Endothelial cell (in vitro differentiated cells): ENCODE measurements at regions not wholly inside any gene's neighbourhood (a gene's known extent, or its start where the extent isn't known, plus 50 kb on each side); places are given as distances from the start of the nearest gene placed in this dataset.

ENCODE experiments used
- DNase-seq: peaks from one replicate; pipeline ENCODE4 v3.0.0; 2021; ENCODE audit warnings: low spot score
- H3K27ac Mint-ChIP-seq: one replicate; pipeline ENCODE4 v1.8.0; 2021; ENCODE audit warnings: mixed read lengths, inconsistent platforms; ENCODE audit not compliant: unreplicated experiment
- H3K27me3 Mint-ChIP-seq: one replicate; pipeline ENCODE4 v1.8.0; 2021; ENCODE audit warnings: mild to moderate bottlenecking, moderate library complexity, mixed read lengths, inconsistent platforms; ENCODE audit not compliant: unreplicated experiment
- H3K36me3 Mint-ChIP-seq: one replicate; pipeline ENCODE4 v1.8.0; 2021; ENCODE audit warnings: mild to moderate bottlenecking, low read depth, mixed read lengths, inconsistent platforms; ENCODE audit not compliant: unreplicated experiment
- H3K4me1 Mint-ChIP-seq: one replicate; pipeline ENCODE4 v1.8.0; 2021; ENCODE audit warnings: mild to moderate bottlenecking, mixed read lengths, inconsistent platforms; ENCODE audit not compliant: unreplicated experiment
- H3K4me3 Mint-ChIP-seq: one replicate; pipeline ENCODE4 v1.8.0; 2021; ENCODE audit warnings: mild to moderate bottlenecking, mixed read lengths, inconsistent platforms; ENCODE audit not compliant: unreplicated experiment
- H3K9me3 Mint-ChIP-seq: one replicate; pipeline ENCODE4 v1.8.0; 2021; ENCODE audit warnings: mixed read lengths, inconsistent platforms; ENCODE audit not compliant: unreplicated experiment
- TF ChIP-seq, protein P1 (sequence below): fragments of 200-600 bp; sonication (generic); IDR thresholded peaks from one replicate; pipeline ENCODE4 v1.5.0; 2021; ENCODE audit warnings: antibody characterized with exemption; ENCODE audit not compliant: unreplicated experiment

DNA sequence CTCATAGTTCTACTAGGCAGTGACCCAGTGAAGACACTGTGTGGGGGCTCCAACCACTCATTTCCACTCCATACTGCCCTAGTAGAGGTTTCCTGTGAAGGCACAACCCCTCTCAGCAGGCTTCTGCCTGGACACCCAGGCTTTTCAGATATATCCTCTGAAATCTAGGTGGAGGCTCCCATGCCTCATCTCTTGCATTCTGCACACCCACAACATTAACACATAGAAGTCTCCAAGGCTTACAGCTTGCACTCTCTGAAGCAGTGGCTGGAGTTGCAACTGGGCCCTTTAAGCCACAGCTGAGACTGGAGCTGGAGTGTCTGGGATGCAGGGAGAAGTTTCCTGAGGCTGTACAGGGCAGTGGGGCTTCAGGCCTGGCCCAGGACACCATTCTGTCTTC lies 347.7 kb upstream of the SPRY2 start:
- H3K9me3 Mint-ChIP-seq: no peaks in the 10 kb centered on the region
- no peaks in the 10 kb centered on the region for H3K4me1 Mint-ChIP-seq
- DNase-seq: no peak
- H3K4me3 Mint-ChIP-seq: no peak overlapping the region
- H3K36me3 Mint-ChIP-seq: no peaks in the 10 kb centered on the region
- TF ChIP-seq, protein P1, sequence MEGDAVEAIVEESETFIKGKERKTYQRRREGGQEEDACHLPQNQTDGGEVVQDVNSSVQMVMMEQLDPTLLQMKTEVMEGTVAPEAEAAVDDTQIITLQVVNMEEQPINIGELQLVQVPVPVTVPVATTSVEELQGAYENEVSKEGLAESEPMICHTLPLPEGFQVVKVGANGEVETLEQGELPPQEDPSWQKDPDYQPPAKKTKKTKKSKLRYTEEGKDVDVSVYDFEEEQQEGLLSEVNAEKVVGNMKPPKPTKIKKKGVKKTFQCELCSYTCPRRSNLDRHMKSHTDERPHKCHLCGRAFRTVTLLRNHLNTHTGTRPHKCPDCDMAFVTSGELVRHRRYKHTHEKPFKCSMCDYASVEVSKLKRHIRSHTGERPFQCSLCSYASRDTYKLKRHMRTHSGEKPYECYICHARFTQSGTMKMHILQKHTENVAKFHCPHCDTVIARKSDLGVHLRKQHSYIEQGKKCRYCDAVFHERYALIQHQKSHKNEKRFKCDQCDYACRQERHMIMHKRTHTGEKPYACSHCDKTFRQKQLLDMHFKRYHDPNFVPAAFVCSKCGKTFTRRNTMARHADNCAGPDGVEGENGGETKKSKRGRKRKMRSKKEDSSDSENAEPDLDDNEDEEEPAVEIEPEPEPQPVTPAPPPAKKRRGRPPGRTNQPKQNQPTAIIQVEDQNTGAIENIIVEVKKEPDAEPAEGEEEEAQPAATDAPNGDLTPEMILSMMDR: no peak
- H3K27ac Mint-ChIP-seq: no peak overlapping the region
- no peaks in the 10 kb centered on the region for H3K27me3 Mint-ChIP-seq

GRCh38 chr13:80685942-80686341 lies 345.0 kb upstream of the SPRY2 start:
- no peaks in the 10 kb centered on the region for H3K4me1 Mint-ChIP-seq
- H3K27ac Mint-ChIP-seq: no peak overlapping the region
- no peaks in the 10 kb centered on the region for H3K27me3 Mint-ChIP-seq
- no peak for DNase-seq
- H3K9me3 Mint-ChIP-seq: no peaks in the 10 kb centered on the region
- TF ChIP-seq, protein P1: no peak
- H3K4me3 Mint-ChIP-seq: no peak overlapping the region
- H3K36me3 Mint-ChIP-seq: no peaks in the 10 kb centered on the region

DNA sequence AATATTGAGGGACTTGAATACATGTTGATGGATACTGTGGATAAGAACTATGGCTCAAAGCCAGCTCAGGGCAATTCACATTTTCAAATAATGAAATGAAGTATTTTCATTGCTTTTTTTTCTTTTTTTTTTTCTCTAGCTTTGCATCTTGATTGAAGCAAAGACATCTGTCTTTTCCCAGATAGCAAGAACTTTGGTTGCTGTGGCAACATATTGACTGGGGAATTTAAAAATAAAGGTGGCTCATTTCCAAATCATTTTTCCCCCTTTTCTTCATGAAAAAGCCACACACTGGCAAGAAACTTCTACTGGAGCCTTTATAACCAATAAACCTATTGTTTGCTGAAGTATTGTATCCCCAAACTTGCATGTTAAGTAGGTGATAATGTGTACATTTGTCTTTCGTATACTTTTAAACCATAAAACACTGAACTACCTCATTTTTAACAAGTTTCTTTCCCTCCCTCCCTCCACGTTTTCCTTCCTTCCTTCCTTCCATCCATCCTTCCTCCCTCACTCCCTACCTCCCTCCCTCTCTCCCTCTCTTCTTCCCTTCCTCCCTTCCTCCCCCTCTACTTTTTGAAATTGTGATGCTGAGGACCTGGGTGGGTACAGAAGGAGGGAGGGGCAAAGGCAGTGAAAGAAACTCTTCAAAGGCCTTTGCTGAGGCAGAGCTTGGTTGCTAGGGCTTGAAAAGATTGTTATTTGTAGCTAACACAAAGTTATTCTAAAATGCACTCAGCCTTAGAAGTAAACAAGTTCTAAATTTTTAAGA lies 343.5 kb upstream of the SPRY2 start:
- Mint-ChIP-seq H3K27ac (no peak overlapping the region), H3K27me3 (no peaks in the 10 kb centered on the region), H3K9me3 (no peaks in the 10 kb centered on the region), H3K4me3 (no peak overlapping the region), H3K36me3 (no peaks in the 10 kb centered on the region), H3K4me1 (no peaks in the 10 kb centered on the region)
- TF ChIP-seq, protein P1: no peak
- DNase-seq: no peak

- no peak overlapping the region for H3K4me3 Mint-ChIP-seq
- no peaks in the 10 kb centered on the region for H3K36me3 Mint-ChIP-seq
- H3K27ac Mint-ChIP-seq: no peak overlapping the region
- peaks cover 3% of the 10 kb centered on the region for H3K9me3 Mint-ChIP-seq
- H3K4me1 Mint-ChIP-seq: no peaks in the 10 kb centered on the region
- no peaks in the 10 kb centered on the region for H3K27me3 Mint-ChIP-seq
- DNase-seq: no peak
- TF ChIP-seq, protein P1: no peak
These were observed 339.9 kb upstream of the SPRY2 start for GRCh38 chr13:80680786-80681366.

DNA sequence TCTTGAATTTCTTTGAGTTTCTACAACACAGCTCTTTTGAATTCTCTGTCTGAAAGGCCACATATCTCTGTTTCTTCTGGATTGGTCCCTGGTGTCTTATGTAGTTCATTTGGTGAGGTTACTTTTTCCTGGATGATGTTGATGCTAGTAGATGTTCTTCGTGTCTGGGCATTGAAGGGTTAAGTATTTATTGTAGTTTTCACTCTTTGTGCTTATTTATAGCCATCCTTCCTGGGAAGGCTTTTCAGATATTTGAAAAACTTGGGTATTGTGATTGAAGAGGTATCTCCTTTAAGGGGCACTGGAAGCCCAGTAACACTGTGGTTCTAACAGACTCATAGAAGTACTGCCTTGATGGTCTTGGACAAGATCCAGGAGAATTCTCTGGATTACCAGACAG lies 338.5 kb upstream of the SPRY2 start:
- peaks cover 3% of the 10 kb centered on the region for H3K9me3 Mint-ChIP-seq
- no peaks in the 10 kb centered on the region for H3K36me3 Mint-ChIP-seq
- no peak overlapping the region for H3K27ac Mint-ChIP-seq
- H3K4me1 Mint-ChIP-seq: no peaks in the 10 kb centered on the region
- no peak overlapping the region for H3K4me3 Mint-ChIP-seq
- no peak for DNase-seq
- H3K27me3 Mint-ChIP-seq: no peaks in the 10 kb centered on the region
- TF ChIP-seq, protein P1: no peak
